Astrocyte of the spinal cord (primary cell): ENCODE measurements at regions not wholly inside any gene's neighbourhood (a gene's known extent, or its start where the extent isn't known, plus 50 kb on each side); places are given as distances from the start of the nearest gene placed in this dataset.
"Not testable (repeated sequence)": the region's sequence is repeated elsewhere in the genome, so short reads cannot be mapped to it uniquely, and the experiment has no call there.

Experiments used
- DNase-seq: peaks from one replicate; pipeline ENCODE4 v3.0.0; 2011; ENCODE audit warnings: low read depth, low spot score
- H3K4me3 ChIP-seq: 2 replicates; pipeline ENCODE4 v1.5.1; 2011; ENCODE audit warnings: low read depth, mild to moderate bottlenecking, low read length, moderate library complexity
- in situ Hi-C: cut with HindIII; loops from 2 replicates; pipeline ENCODE4 v1.10.0; 2017; ENCODE audit warnings: low sequenced_read_pairs
- TF ChIP-seq, protein P1 (sequence below): IDR thresholded peaks from 2 replicates; pipeline ENCODE4 v1.5.1; 2012; ENCODE audit warnings: low read depth, mild to moderate bottlenecking, low read length, inconsistent platforms

GRCh38 chr10:71092812-71093401 lies 119.5 kb upstream of the UNC5B start:
- TF ChIP-seq, protein P1, sequence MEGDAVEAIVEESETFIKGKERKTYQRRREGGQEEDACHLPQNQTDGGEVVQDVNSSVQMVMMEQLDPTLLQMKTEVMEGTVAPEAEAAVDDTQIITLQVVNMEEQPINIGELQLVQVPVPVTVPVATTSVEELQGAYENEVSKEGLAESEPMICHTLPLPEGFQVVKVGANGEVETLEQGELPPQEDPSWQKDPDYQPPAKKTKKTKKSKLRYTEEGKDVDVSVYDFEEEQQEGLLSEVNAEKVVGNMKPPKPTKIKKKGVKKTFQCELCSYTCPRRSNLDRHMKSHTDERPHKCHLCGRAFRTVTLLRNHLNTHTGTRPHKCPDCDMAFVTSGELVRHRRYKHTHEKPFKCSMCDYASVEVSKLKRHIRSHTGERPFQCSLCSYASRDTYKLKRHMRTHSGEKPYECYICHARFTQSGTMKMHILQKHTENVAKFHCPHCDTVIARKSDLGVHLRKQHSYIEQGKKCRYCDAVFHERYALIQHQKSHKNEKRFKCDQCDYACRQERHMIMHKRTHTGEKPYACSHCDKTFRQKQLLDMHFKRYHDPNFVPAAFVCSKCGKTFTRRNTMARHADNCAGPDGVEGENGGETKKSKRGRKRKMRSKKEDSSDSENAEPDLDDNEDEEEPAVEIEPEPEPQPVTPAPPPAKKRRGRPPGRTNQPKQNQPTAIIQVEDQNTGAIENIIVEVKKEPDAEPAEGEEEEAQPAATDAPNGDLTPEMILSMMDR = no peak
- no peak for DNase-seq
- in situ Hi-C loops = no loop called here
- no peak overlapping the region for H3K4me3 ChIP-seq

DNA sequence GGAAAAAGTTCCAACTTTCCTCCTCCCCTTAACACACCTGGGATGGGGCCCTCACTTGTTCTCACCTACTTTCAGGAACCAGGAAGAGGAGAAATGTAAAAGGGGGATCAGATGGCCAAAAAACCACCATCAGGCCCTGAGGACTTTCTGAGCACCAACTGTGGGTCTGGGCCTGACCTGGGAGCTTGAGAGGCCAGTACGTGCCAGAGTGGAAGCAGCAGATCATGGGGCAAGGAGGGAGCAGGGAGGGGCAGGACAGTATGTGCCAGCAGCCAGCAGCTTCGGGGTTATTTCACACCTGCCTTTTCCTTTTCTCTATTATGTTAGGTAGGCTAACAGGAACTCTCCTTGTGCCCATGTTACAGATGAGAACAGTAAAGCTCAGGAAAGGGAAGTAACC lies 118.8 kb upstream of the UNC5B start:
- no peak overlapping the region for H3K4me3 ChIP-seq
- TF ChIP-seq, protein P1 = no peak
- in situ Hi-C loops = no loop called here
- DNase-seq = no peak

DNA sequence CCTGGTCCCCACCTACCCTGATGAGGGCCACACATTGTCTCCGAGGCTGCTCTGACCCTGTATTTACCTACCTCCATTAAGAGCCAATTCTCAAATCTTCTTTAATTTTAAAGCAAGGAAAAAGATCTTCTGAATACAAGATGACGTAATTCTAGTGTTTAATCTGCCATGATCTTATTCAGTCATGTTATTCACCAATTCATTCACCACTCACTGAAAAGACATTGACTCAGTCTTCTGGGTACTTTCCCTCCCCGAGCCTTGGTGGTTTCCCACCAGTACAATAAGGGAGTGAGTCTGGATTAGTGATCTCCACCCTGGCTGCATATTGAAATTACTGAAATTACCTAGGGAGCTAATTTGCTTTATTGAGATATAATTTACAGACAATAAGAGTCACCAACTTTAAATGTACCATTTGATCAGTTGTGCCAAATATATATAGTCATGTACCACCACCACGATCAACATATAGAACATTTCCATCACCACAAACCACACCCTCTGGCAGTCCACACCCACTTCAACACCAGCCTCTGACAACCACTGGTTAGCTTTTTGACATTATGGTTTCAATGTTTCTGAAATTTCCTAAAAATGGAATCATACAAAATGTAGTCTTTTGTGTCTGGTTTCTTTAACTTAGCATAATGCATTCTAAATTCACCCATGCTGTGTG lies 117.5 kb upstream of the UNC5B start:
- no peak for DNase-seq
- TF ChIP-seq, protein P1 = no peak
- in situ Hi-C loops = no loop called here
- no peak overlapping the region for H3K4me3 ChIP-seq

GRCh38 chr10:71099731-71100361 lies 112.5 kb upstream of the UNC5B start:
- DNase-seq = no peak
- TF ChIP-seq, protein P1 = no peak
- in situ Hi-C loops = no loop called here
- H3K4me3 ChIP-seq = no peak overlapping the region

DNA sequence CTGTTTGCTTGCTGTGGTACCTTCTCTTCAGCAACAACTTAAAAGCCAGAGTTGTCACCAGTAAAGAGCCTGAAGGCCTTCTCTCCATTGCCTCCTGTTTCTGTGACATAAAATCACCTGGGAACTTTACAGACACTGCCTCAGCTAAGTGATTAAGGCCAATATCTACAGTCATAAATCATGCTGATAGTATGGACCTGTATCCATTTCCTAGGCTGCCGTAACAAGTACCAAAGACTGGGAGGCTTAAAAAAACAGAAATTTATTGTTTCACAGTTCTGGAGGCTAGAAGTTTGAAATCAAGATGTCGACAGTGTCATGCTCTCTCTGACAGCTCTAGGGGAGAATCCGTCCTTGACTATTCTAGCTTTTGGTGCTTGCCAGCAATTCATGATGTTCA lies 108.4 kb upstream of the UNC5B start:
- in situ Hi-C loops = no loop called here
- H3K4me3 ChIP-seq = no peak overlapping the region
- no peak for DNase-seq
- TF ChIP-seq, protein P1 = no peak

DNA sequence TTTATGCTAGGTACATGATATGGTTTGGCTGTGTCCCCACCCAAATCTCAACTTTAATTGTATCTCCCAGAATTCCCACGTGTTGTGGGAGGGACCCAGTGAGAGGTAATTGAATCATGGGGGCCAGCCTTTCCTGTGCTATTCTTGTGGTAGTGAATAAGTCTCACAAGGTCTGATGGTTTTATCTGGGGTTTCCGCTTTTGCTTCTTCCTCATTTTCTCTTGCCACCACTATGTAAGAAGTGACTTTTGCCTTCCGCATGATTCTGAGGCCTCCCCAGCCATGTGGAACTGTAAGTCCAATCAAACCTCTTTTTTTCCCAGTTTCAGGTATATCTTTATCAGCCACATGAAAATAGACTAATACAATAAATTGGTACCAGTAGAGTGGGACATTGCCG lies 106.2 kb upstream of the UNC5B start:
- in situ Hi-C loops, DNase-seq, H3K4me3 ChIP-seq: not testable (repeated sequence)

GRCh38 chr10:71107117-71107516 lies 105.3 kb upstream of the UNC5B start:
- DNase-seq, H3K4me3 ChIP-seq, in situ Hi-C loops: not testable (repeated sequence)

- H3K4me3 ChIP-seq, in situ Hi-C loops, DNase-seq: not testable (repeated sequence)
Observed at GRCh38 chr10:71108042-71108441, 104.3 kb upstream of the UNC5B start.
